Glutamatergic neuron (in vitro differentiated cells): ENCODE measurements at regions not wholly inside any gene's neighbourhood (a gene's known extent, or its start where the extent isn't known, plus 50 kb on each side); places are given as distances from the start of the nearest gene placed in this dataset.

Experiments used
- DNase-seq: peaks from one replicate; pipeline ENCODE4 v3.0.0; 2022
- H3K27ac Mint-ChIP-seq: one replicate; pipeline ENCODE4 v1.8.0; 2020; ENCODE audit warnings: mild to moderate bottlenecking, mixed read lengths, inconsistent platforms; ENCODE audit not compliant: unreplicated experiment
- H3K27me3 Mint-ChIP-seq: one replicate; pipeline ENCODE4 v1.8.0; 2020; ENCODE audit warnings: mild to moderate bottlenecking, moderate library complexity, mixed read lengths, inconsistent platforms; ENCODE audit not compliant: unreplicated experiment
- H3K36me3 Mint-ChIP-seq: one replicate; pipeline ENCODE4 v1.8.0; 2020; ENCODE audit warnings: mild to moderate bottlenecking, mixed read lengths, inconsistent platforms; ENCODE audit not compliant: unreplicated experiment
- H3K4me1 Mint-ChIP-seq: one replicate; pipeline ENCODE4 v1.8.0; 2020; ENCODE audit warnings: mild to moderate bottlenecking, low read depth, mixed read lengths, inconsistent platforms; ENCODE audit not compliant: unreplicated experiment
- H3K4me3 Mint-ChIP-seq: one replicate; pipeline ENCODE4 v1.8.0; 2020; ENCODE audit warnings: mild to moderate bottlenecking, mixed read lengths, inconsistent platforms; ENCODE audit not compliant: unreplicated experiment
- H3K9me3 Mint-ChIP-seq: one replicate; pipeline ENCODE4 v1.8.0; 2020; ENCODE audit warnings: mild to moderate bottlenecking, moderate library complexity, mixed read lengths, inconsistent platforms; ENCODE audit not compliant: unreplicated experiment
- TF ChIP-seq, protein P1 (sequence below): fragments of 200-600 bp; sonication (generic); IDR thresholded peaks from one replicate; pipeline ENCODE4 v1.5.0; 2021; ENCODE audit not compliant: partially characterized antibody, unreplicated experiment

DNA sequence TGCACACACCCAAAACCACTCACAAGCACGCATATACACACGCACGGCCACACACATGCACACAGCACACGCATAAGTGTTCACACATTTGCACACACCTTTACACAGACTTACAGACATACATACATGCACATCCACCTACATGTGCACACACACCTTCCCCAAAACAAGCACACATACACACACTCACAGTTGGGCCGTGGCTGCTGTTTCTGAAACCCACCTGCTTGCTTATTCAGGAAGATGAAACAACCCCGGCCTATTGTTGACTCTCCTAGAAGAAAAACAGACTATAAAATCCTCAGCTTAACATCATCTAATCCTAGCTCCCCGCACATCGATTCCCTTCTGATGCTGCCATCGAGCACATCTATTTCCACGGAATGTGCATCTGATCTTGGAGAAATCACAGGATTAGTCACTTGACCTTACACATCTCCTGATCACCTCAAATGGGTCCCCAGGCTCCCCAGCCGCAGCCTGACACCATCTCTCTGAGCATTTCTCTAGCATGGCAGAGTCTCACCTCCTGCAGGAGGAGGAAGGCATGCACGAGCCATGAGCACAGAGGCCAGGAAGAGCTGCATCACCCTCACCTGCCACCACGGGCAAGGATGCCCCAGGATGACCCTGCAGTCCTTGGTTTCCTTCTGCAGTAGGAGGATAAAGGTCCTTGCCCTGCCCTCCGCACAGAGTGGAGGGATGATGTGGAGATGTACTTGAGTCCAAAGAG is 105.8 kb upstream of the CDH5 start:
- Mint-ChIP-seq H3K9me3 (peaks cover 3% of the 10 kb centered on the region), H3K27ac (no peak overlapping the region)
- DNase-seq, result no peak

DNA sequence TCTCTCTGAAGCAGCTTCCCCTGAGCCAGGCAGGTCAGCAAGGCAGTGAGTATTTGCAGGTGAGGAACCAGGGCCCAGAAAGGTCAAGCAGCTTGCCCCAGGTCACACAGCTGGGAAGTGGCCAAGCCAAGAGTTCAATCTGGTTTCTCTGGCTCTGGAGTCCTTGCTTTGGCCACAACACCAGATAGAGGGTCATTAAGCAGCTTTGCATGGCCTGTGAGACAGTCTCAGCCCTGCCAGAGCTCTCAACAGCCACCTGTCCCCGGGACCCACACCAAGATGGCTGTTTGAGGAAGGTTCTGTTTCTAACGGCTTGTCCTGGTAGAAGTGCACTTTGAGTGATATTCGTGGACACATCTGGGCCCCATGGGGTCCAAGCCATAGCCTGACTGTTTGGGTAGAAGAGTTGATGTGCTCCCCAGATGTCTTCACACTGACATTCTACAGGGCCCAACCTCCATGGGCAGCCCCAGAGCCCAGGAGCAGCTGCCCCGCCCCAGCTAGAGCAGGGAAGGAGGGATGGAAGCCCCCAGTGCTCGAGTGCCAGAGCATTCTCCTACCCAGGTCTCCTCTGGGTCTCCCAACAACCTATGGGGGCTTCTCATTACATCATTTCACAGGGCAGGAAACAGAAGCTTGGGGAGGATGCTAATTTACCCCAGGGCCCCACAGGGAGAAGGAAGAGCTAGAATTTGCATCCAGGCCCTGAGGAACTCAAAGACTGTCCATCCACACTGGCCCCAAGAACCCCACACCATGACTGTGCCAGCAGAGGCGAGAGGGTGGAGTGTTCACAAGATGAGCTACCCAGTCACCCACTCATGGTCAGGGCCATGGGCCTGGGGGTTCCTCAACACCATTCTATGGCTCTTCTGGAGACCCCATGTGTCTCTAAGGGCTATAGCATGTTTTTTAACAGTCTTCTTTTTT is 107.3 kb upstream of the CDH5 start:
- Mint-ChIP-seq H3K27ac (no peak overlapping the region), H3K4me1 (peaks cover 12% of the 10 kb centered on the region), H3K27me3 (peaks cover 5% of the 10 kb centered on the region), H3K9me3 (peaks cover 6% of the 10 kb centered on the region), H3K36me3 (no peaks in the 10 kb centered on the region), H3K4me3 (no peak overlapping the region)
- no peak for DNase-seq
- TF ChIP-seq, protein P1, sequence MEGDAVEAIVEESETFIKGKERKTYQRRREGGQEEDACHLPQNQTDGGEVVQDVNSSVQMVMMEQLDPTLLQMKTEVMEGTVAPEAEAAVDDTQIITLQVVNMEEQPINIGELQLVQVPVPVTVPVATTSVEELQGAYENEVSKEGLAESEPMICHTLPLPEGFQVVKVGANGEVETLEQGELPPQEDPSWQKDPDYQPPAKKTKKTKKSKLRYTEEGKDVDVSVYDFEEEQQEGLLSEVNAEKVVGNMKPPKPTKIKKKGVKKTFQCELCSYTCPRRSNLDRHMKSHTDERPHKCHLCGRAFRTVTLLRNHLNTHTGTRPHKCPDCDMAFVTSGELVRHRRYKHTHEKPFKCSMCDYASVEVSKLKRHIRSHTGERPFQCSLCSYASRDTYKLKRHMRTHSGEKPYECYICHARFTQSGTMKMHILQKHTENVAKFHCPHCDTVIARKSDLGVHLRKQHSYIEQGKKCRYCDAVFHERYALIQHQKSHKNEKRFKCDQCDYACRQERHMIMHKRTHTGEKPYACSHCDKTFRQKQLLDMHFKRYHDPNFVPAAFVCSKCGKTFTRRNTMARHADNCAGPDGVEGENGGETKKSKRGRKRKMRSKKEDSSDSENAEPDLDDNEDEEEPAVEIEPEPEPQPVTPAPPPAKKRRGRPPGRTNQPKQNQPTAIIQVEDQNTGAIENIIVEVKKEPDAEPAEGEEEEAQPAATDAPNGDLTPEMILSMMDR, result no peak

More for the DNA sequence above, 105.8 kb upstream of the CDH5 start:
- Mint-ChIP-seq H3K27me3 (peaks cover 5% of the 10 kb centered on the region), H3K4me1 (peaks cover 4% of the 10 kb centered on the region), H3K36me3 (no peaks in the 10 kb centered on the region), H3K4me3 (no peak overlapping the region)
- TF ChIP-seq, protein P1, result no peak

DNA sequence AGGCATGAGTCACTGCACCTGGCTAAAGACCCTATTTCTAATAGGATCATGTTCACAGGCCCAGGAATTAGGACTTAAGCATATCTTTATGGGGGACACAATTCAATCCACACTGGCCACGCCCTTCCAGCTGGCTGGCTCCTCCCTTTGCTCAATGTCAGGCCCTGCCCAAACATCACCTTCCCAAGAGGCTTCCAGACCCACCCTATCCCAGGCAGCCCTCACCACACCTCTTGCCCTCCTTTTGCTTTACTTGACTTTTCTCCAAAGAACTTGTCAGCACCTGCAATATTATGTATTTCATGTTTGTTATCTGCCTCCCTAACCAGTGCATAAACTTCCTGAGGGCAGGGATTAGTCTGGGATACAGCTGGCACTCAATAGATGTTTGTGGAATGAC is 109.6 kb upstream of the CDH5 start:
- DNase-seq, result no peak
- no peaks in the 10 kb centered on the region for H3K36me3 Mint-ChIP-seq
- H3K27ac Mint-ChIP-seq, result no peak overlapping the region
- H3K4me3 Mint-ChIP-seq, result no peak overlapping the region
- peaks cover 5% of the 10 kb centered on the region for H3K27me3 Mint-ChIP-seq
- H3K9me3 Mint-ChIP-seq, result peaks cover 2% of the 10 kb centered on the region
- H3K4me1 Mint-ChIP-seq, result peaks cover 16% of the 10 kb centered on the region
- TF ChIP-seq, protein P1, result no peak

DNA sequence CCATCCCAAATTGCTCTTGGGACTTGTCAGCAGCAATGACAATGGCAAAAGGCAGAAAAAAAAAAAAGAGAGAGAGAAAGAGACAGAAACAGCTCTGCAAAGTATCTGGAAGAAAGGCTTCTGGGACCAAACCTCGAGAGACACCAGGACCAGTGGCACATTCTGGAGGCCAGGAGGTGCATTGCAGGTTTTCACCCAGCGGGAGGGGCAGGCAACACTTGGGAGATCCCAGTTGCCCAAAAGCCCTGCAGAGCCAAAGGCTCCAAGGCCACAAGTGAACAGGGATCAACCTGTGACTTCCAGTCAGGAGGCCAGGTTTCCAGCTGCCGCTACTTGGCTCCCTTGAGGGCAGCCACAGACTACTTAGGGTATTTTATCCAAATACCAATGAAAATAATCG is 110.8 kb upstream of the CDH5 start:
- Mint-ChIP-seq H3K36me3 (no peaks in the 10 kb centered on the region), H3K9me3 (peaks cover 2% of the 10 kb centered on the region), H3K4me1 (peaks cover 14% of the 10 kb centered on the region), H3K27ac (no peak overlapping the region), H3K4me3 (no peak overlapping the region), H3K27me3 (peaks cover 2% of the 10 kb centered on the region)
- TF ChIP-seq, protein P1, result no peak
- DNase-seq, result no peak
